HepG2 (cell line): ENCODE measurements at regions not wholly inside any gene's neighbourhood (a gene's known extent, or its start where the extent isn't known, plus 50 kb on each side); places are given as distances from the start of the nearest gene placed in this dataset.

Experiments used
- ATAC-seq: fragments of 200-7000 bp; cut with Tn5 transposase; 3 replicates; pipeline ENCODE4 v1.9.1; 2020; ENCODE audit warnings: mild to moderate bottlenecking, moderate library complexity
- BruUV-seq: library from RNA; stranded (reverse); fragments of 400-500 nt; replicated peaks from 2 replicates; lab custom pipeline; 2021; lab: Mats Ljungman, UMichigan
- CTCF ChIA-PET: fragments of 300-600 bp; formaldehyde crosslinking; extraction: SDS; loops from one replicate; lab custom pipeline; 2021; ENCODE audit warnings: low total read pairs, inconsistent platforms, low intra/inter-chr PET ratio; lab: Yijun Ruan, JAX
- POLR2A ChIA-PET: fragments of 350-600 bp; sonication (Branson Sonifier 250); formaldehyde crosslinking; loops from one replicate; lab custom pipeline; 2020; ENCODE audit warnings: antibody characterized with exemption, inconsistent platforms; lab: Yijun Ruan, JAX
- DNase-seq: peaks from one replicate; pipeline ENCODE4 v3.0.0-alpha.2; 2015; ENCODE audit warnings: low spot score
- FAIRE-seq: peaks from 3 replicates; lab custom pipeline; 2011; peaks lifted over from hg19 to GRCh38; lab: Jason Lieb, UNC
- H2AFZ ChIP-seq: one replicate; pipeline ENCODE4 v1.6.1; 2011; ENCODE audit warnings: low read length, inconsistent platforms
- H3K27ac ChIP-seq: fragments of 300-600 bp; 3 replicates; pipeline ENCODE4 v1.8.0; 2011; ENCODE audit warnings: mixed run types, mild to moderate bottlenecking, mixed read lengths, low read length, inconsistent platforms; ENCODE audit not compliant: insufficient read depth; ENCODE audit errors: extremely low read length
- H3K27me3 ChIP-seq, 2 experiments: fragments of 200-600 bp in 1 of 2; 2 replicates in 1 of 2; 3 replicates in 1 of 2; pipeline versions ENCODE4 v1.6.0 to v1.8.0; 2011; ENCODE audit warnings: low read length in 2 of 2, mild to moderate bottlenecking in 2 of 2, moderate library complexity in 2 of 2, inconsistent platforms in 1 of 2; ENCODE audit not compliant: insufficient read depth in 2 of 2, control insufficient read depth in 1 of 2
- H3K36me3 ChIP-seq, 2 experiments: fragments of 200-600 bp in 1 of 2; replicated peaks in 1 of 2; 2 replicates in 1 of 2; 3 replicates in 1 of 2; pipeline versions ENCODE4 v1.5.1 to v1.8.0; 2011; ENCODE audit warnings: low read length in 2 of 2, inconsistent platforms in 1 of 2; ENCODE audit not compliant: insufficient read depth in 2 of 2, control insufficient read depth in 1 of 2
- H3K4me1 ChIP-seq: 2 replicates; pipeline ENCODE4 v1.5.1; 2012; ENCODE audit warnings: low read length, inconsistent platforms; ENCODE audit not compliant: insufficient read depth
- H3K4me2 ChIP-seq: 2 replicates; pipeline ENCODE4 v1.6.0; 2011; ENCODE audit warnings: low read depth, low read length, inconsistent platforms
- H3K4me3 ChIP-seq, 3 experiments: fragments of 200-600 bp in 1 of 3; sonication (generic), shearing (Covaris generic) in 1 of 3; replicated peaks in 1 of 3; 2 replicates each; pipeline ENCODE4 v1.5.1; 2011 to 2016; ENCODE audit warnings: low read length in 3 of 3, inconsistent platforms in 2 of 3, low read depth in 2 of 3, mild to moderate bottlenecking in 2 of 3, control low read depth in 1 of 3, mixed read lengths in 1 of 3; ENCODE audit not compliant: insufficient read depth in 1 of 3
- H3K79me2 ChIP-seq: one replicate; pipeline ENCODE4 v1.6.1; 2011; ENCODE audit warnings: low read length, inconsistent platforms; ENCODE audit not compliant: insufficient read depth
- H3K9ac ChIP-seq: 2 replicates; pipeline ENCODE4 v1.6.0; 2011; ENCODE audit warnings: mild to moderate bottlenecking, low read depth, low read length, inconsistent platforms; ENCODE audit not compliant: insufficient read depth
- H3K9me3 ChIP-seq: 2 replicates; pipeline ENCODE4 v1.5.1; 2012; ENCODE audit warnings: mild to moderate bottlenecking, low read length
- H4K20me1 ChIP-seq: 2 replicates; pipeline ENCODE4 v1.6.0; 2011; ENCODE audit warnings: inconsistent platforms, mild to moderate bottlenecking, low read length, moderate library complexity; ENCODE audit not compliant: insufficient read depth
- FOXK1 ChIP-seq: sonication (generic); formaldehyde crosslinking; IDR thresholded peaks from 2 replicates; pipeline ENCODE4 v1.4.0; 2020; ENCODE audit warnings: low read depth, missing genetic modification reagents, borderline replicate concordance
- KLF15 ChIP-seq: sonication (generic); formaldehyde crosslinking; IDR thresholded peaks from 2 replicates; pipeline ENCODE4 v1.8.1; 2023; ENCODE audit warnings: borderline replicate concordance, mild to moderate bottlenecking, inconsistent platforms, missing genetic modification reagents, mixed read lengths
- REL ChIP-seq: sonication (generic); formaldehyde crosslinking; conservative IDR thresholded peaks from 2 replicates; pipeline ENCODE4 v1.8.0; 2022; ENCODE audit warnings: mild to moderate bottlenecking, missing genetic modification reagents, moderate library complexity
- TSC22D2 ChIP-seq: sonication (generic); formaldehyde crosslinking; IDR thresholded peaks from 2 replicates; pipeline ENCODE4 v1.5.1; 2020; ENCODE audit warnings: missing genetic modification reagents, mild to moderate bottlenecking, borderline replicate concordance
- ZFP37 ChIP-seq: sonication (generic); formaldehyde crosslinking; IDR thresholded peaks from 2 replicates; pipeline ENCODE4 v1.4.0; 2020; ENCODE audit warnings: missing genetic modification reagents, borderline replicate concordance
- ZNF12 ChIP-seq: sonication (generic); formaldehyde crosslinking; IDR thresholded peaks from 2 replicates; pipeline ENCODE4 v1.5.0; 2020; ENCODE audit warnings: missing genetic modification reagents
- ZNF598 ChIP-seq: sonication (generic); formaldehyde crosslinking; IDR thresholded peaks from 2 replicates; pipeline ENCODE4 v1.5.1; 2020; ENCODE audit warnings: mild to moderate bottlenecking, missing genetic modification reagents, borderline replicate concordance
- WGBS: methylation state at CpG from one replicate; pipeline ENCODE4 v1.1.6; 2017; ENCODE audit warnings: low lambda C conversion rate; 5-methylcytosine and 5-hydroxymethylcytosine counted together
- in situ Hi-C: cut with HindIII; loops from 2 replicates; pipeline ENCODE4 v1.10.0; 2017; ENCODE audit warnings: low pct_unique_long_range_greater_than_20kb; ENCODE audit not compliant: extremely low pct_ligation_motif_present
- intact Hi-C: fragments of 100-400 bp; cut with micrococcal nuclease; formaldehyde crosslinking; loops from one replicate; pipeline ENCODE4 v1.10.0; 2022; ENCODE audit not compliant: unreplicated experiment
- TF ChIP-seq, protein P1 (sequence below): sonication (generic); formaldehyde crosslinking; IDR thresholded peaks from 2 replicates; pipeline ENCODE4 v1.8.1; 2023; ENCODE audit warnings: mild to moderate bottlenecking, missing genetic modification reagents, borderline replicate concordance
- TF ChIP-seq, protein P2 (sequence below): sonication (generic); formaldehyde crosslinking; IDR thresholded peaks from 2 replicates; pipeline ENCODE4 v1.4.0; 2020; ENCODE audit warnings: mild to moderate bottlenecking, missing genetic modification reagents, borderline replicate concordance
- TF ChIP-seq, protein P3 (sequence below): sonication (generic); formaldehyde crosslinking; IDR thresholded peaks from 2 replicates; pipeline ENCODE4 v1.5.0; 2020; ENCODE audit warnings: mild to moderate bottlenecking, low read depth, missing genetic modification reagents, borderline replicate concordance

DNA sequence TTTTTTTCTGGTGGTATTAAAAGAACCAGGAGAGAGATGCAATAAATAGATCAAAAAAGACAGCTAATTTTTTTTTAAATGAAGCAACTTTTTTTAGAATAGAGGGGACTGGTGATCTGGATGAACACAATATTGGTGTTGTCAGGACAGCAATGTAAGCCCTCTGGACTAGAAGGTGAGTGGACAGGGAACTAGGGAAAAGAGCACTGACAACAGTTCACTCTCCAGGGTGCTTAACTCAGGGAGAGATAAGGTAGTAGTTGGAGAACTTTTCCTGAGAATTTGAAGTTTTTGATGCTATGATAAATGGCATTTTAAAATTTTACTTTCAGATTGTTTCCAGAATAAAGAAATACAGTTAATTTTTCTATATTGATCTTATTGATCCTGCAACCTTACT is 158.3 kb upstream of the STAC start:
- Histone ChIP-seq H3K27me3 (no peaks in the 10 kb centered on the region), H3K4me1 (no peaks in the 10 kb centered on the region), H3K27ac (no peak overlapping the region), H3K36me3 (no peaks in the 10 kb centered on the region), H4K20me1 (no peaks in the 10 kb centered on the region), H2AFZ (no peak overlapping the region), H3K79me2 (no peaks in the 10 kb centered on the region), H3K4me3 (no peak overlapping the region), H3K9me3 (peaks cover 41% of the 10 kb centered on the region), H3K4me2 (no peak overlapping the region), H3K9ac (no peak overlapping the region)
- in situ Hi-C loops (no loop called here), intact Hi-C loops (no loop called here)
- no peak for FAIRE-seq
- DNase-seq = no peak
- ChIA-PET CTCF (no interaction called here), POLR2A (no interaction called here)
- TF ChIP-seq TSC22D2 (CRISPR knock-in tag) = no peak
- no peak for ATAC-seq
- no TSS peak for BruUV-seq

DNA sequence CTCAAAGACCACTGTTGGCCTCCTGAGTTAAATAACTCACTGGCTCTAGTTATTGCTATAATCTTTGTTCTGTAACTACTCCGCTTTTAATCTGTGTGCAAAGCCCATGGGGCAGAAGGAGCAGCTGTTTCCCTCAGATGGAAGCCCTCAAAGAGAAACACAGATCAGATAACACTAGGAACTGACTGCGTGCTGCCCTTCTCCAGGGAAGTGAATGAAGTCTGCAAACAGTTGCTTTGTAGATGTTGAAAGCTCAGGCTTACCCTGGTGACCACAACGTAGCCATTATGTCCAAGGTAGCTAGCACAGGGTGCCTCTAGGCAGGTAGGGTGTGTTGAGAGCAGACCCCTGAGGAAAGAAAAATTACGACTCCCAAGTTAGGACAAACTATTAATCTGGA is 152.3 kb upstream of the STAC start:
- H3K27me3 ChIP-seq = no peaks in the 10 kb centered on the region; a peak in 1 of 5 replicates

More for the DNA sequence above, 152.3 kb upstream of the STAC start:
- Histone ChIP-seq H3K4me2 (no peak overlapping the region), H4K20me1 (no peaks in the 10 kb centered on the region), H3K27ac (no peak overlapping the region), H3K9me3 (peaks cover 20% of the 10 kb centered on the region), H3K4me3 (no peak overlapping the region), H3K79me2 (no peaks in the 10 kb centered on the region), H3K36me3 (no peaks in the 10 kb centered on the region), H2AFZ (no peak overlapping the region), H3K9ac (no peak overlapping the region), H3K4me1 (no peaks in the 10 kb centered on the region)
- DNase-seq (no peak), ATAC-seq (no peak), FAIRE-seq (no peak)
- WGBS = 1% methylated on average over 4 of the region's 4 CpGs
- in situ Hi-C loops (no loop called here), intact Hi-C loops (no loop called here)
- POLR2A ChIA-PET = no interaction called here
- no TSS peak for BruUV-seq
- TF ChIP-seq, protein P1, sequence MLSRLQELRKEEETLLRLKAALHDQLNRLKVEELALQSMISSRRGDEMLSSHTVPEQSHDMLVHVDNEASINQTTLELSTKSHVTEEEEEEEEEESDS (CRISPR knock-in tag) = no peak
- TF ChIP-seq ZFP37 (CRISPR knock-in tag) (no peak), ZNF12 (CRISPR knock-in tag) (no peak), KLF15 (no peak), REL (CRISPR knock-in tag) (no peak), ZNF598 (CRISPR knock-in tag) (no peak), FOXK1 (CRISPR knock-in tag) (no peak)
- TF ChIP-seq, protein P2, sequence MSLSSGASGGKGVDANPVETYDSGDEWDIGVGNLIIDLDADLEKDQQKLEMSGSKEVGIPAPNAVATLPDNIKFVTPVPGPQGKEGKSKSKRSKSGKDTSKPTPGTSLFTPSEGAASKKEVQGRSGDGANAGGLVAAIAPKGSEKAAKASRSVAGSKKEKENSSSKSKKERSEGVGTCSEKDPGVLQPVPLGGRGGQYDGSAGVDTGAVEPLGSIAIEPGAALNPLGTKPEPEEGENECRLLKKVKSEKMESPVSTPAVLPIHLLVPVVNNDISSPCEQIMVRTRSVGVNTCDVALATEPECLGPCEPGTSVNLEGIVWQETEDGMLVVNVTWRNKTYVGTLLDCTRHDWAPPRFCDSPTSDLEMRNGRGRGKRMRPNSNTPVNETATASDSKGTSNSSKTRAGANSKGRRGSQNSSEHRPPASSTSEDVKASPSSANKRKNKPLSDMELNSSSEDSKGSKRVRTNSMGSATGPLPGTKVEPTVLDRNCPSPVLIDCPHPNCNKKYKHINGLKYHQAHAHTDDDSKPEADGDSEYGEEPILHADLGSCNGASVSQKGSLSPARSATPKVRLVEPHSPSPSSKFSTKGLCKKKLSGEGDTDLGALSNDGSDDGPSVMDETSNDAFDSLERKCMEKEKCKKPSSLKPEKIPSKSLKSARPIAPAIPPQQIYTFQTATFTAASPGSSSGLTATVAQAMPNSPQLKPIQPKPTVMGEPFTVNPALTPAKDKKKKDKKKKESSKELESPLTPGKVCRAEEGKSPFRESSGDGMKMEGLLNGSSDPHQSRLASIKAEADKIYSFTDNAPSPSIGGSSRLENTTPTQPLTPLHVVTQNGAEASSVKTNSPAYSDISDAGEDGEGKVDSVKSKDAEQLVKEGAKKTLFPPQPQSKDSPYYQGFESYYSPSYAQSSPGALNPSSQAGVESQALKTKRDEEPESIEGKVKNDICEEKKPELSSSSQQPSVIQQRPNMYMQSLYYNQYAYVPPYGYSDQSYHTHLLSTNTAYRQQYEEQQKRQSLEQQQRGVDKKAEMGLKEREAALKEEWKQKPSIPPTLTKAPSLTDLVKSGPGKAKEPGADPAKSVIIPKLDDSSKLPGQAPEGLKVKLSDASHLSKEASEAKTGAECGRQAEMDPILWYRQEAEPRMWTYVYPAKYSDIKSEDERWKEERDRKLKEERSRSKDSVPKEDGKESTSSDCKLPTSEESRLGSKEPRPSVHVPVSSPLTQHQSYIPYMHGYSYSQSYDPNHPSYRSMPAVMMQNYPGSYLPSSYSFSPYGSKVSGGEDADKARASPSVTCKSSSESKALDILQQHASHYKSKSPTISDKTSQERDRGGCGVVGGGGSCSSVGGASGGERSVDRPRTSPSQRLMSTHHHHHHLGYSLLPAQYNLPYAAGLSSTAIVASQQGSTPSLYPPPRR (CRISPR knock-in tag) = no peak
- TF ChIP-seq, protein P3, sequence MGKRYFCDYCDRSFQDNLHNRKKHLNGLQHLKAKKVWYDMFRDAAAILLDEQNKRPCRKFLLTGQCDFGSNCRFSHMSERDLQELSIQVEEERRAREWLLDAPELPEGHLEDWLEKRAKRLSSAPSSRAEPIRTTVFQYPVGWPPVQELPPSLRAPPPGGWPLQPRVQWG (CRISPR knock-in tag) = no peak
- CTCF ChIA-PET = no interaction called here
